ENCODE measurements at regions not wholly inside any gene's neighbourhood (a gene's known extent, or its start where the extent isn't known, plus 50 kb on each side); places are given as distances from the start of the nearest gene placed in this dataset.

GRCh38 chr2:155852156-155852555, 480.4 kb downstream of the NR4A2 start:
- TF ChIP-seq, protein P1, sequence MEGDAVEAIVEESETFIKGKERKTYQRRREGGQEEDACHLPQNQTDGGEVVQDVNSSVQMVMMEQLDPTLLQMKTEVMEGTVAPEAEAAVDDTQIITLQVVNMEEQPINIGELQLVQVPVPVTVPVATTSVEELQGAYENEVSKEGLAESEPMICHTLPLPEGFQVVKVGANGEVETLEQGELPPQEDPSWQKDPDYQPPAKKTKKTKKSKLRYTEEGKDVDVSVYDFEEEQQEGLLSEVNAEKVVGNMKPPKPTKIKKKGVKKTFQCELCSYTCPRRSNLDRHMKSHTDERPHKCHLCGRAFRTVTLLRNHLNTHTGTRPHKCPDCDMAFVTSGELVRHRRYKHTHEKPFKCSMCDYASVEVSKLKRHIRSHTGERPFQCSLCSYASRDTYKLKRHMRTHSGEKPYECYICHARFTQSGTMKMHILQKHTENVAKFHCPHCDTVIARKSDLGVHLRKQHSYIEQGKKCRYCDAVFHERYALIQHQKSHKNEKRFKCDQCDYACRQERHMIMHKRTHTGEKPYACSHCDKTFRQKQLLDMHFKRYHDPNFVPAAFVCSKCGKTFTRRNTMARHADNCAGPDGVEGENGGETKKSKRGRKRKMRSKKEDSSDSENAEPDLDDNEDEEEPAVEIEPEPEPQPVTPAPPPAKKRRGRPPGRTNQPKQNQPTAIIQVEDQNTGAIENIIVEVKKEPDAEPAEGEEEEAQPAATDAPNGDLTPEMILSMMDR (IDR thresholded peaks at IDR 0.05; ENCODE audit: low read depth, low read length), result no peak
- no peak for TF ChIP-seq POLR2A (IDR thresholded peaks at IDR 0.05; ENCODE audit: extremely low read depth, insufficient read length)

Data from NB4 (cell line).